ENCODE measurements at regions not wholly inside any gene's neighbourhood (a gene's known extent, or its start where the extent isn't known, plus 50 kb on each side); places are given as distances from the start of the nearest gene placed in this dataset.

DNA sequence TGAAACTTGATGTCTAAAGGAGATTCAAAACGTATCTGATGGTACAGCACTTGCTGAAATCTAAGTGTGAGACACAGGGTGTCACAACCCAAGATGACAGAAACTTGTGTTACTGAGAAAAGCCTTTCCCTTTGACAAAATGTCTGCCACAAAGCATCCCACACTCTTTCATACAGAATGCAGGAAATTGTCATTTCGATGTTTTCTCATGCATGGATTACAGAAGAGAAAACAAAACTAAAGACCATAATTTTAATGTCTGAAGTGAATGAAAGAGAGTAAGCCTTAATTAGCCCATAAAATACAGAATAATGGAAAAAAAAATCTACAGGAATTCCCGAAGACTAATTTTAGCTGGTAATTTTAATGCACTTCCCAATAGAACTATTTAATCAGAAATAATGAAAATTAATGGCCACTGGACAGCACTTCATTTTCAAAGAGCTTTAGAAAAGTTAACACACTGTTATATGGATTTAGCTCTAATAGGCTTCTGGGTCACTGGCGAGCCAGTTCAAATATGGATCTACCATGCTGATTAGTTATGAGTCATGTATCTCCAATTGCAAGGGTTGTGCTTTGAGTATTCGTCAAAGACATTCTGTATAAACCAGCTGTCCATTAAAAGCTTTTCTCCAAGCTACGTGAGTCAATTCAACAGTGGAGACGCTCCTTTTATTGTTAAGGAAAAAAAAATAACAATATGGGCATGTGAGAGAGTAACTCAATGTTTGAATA, 656.7 kb downstream of the SLC16A7 start:
- TF ChIP-seq EP300 (IDR thresholded peaks at IDR 0.05) (no peak), POLR2AphosphoS5 (IDR thresholded peaks at IDR 0.05) (no peak)
- TF ChIP-seq, protein P1, sequence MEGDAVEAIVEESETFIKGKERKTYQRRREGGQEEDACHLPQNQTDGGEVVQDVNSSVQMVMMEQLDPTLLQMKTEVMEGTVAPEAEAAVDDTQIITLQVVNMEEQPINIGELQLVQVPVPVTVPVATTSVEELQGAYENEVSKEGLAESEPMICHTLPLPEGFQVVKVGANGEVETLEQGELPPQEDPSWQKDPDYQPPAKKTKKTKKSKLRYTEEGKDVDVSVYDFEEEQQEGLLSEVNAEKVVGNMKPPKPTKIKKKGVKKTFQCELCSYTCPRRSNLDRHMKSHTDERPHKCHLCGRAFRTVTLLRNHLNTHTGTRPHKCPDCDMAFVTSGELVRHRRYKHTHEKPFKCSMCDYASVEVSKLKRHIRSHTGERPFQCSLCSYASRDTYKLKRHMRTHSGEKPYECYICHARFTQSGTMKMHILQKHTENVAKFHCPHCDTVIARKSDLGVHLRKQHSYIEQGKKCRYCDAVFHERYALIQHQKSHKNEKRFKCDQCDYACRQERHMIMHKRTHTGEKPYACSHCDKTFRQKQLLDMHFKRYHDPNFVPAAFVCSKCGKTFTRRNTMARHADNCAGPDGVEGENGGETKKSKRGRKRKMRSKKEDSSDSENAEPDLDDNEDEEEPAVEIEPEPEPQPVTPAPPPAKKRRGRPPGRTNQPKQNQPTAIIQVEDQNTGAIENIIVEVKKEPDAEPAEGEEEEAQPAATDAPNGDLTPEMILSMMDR (IDR thresholded peaks at IDR 0.05), result no peak

All from sigmoid colon (tissue), 4 donors.